HL-60 (cell line): ENCODE measurements at regions not wholly inside any gene's neighbourhood (a gene's known extent, or its start where the extent isn't known, plus 50 kb on each side); places are given as distances from the start of the nearest gene placed in this dataset.

Experiments used
- GABPA ChIP-seq: IDR thresholded peaks from 2 replicates; pipeline ENCODE4 v1.6.1; 2012; ENCODE audit warnings: low read depth
- POLR2AphosphoS5 ChIP-seq: IDR thresholded peaks from 2 replicates; pipeline ENCODE4 v1.6.1; 2012; ENCODE audit warnings: low read depth
- TF ChIP-seq, protein P1 (sequence below): IDR thresholded peaks from one replicate; pipeline ENCODE4 v1.5.1; 2011; ENCODE audit warnings: low read length, control low read depth, inconsistent platforms; ENCODE audit not compliant: insufficient read depth
- TF ChIP-seq, protein P2 (sequence below): IDR thresholded peaks from 2 replicates; pipeline ENCODE4 v1.6.1; 2012; ENCODE audit warnings: low read depth; ENCODE audit not compliant: insufficient replicate concordance

GRCh38 chr2:12404497-12404896 is 312.2 kb upstream of the TRIB2 start:
- TF ChIP-seq, protein P1, sequence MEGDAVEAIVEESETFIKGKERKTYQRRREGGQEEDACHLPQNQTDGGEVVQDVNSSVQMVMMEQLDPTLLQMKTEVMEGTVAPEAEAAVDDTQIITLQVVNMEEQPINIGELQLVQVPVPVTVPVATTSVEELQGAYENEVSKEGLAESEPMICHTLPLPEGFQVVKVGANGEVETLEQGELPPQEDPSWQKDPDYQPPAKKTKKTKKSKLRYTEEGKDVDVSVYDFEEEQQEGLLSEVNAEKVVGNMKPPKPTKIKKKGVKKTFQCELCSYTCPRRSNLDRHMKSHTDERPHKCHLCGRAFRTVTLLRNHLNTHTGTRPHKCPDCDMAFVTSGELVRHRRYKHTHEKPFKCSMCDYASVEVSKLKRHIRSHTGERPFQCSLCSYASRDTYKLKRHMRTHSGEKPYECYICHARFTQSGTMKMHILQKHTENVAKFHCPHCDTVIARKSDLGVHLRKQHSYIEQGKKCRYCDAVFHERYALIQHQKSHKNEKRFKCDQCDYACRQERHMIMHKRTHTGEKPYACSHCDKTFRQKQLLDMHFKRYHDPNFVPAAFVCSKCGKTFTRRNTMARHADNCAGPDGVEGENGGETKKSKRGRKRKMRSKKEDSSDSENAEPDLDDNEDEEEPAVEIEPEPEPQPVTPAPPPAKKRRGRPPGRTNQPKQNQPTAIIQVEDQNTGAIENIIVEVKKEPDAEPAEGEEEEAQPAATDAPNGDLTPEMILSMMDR: no peak
- TF ChIP-seq POLR2AphosphoS5 (no peak), GABPA (no peak)
- TF ChIP-seq, protein P2, sequence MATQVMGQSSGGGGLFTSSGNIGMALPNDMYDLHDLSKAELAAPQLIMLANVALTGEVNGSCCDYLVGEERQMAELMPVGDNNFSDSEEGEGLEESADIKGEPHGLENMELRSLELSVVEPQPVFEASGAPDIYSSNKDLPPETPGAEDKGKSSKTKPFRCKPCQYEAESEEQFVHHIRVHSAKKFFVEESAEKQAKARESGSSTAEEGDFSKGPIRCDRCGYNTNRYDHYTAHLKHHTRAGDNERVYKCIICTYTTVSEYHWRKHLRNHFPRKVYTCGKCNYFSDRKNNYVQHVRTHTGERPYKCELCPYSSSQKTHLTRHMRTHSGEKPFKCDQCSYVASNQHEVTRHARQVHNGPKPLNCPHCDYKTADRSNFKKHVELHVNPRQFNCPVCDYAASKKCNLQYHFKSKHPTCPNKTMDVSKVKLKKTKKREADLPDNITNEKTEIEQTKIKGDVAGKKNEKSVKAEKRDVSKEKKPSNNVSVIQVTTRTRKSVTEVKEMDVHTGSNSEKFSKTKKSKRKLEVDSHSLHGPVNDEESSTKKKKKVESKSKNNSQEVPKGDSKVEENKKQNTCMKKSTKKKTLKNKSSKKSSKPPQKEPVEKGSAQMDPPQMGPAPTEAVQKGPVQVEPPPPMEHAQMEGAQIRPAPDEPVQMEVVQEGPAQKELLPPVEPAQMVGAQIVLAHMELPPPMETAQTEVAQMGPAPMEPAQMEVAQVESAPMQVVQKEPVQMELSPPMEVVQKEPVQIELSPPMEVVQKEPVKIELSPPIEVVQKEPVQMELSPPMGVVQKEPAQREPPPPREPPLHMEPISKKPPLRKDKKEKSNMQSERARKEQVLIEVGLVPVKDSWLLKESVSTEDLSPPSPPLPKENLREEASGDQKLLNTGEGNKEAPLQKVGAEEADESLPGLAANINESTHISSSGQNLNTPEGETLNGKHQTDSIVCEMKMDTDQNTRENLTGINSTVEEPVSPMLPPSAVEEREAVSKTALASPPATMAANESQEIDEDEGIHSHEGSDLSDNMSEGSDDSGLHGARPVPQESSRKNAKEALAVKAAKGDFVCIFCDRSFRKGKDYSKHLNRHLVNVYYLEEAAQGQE: no peak
